Liver (tissue), 8 donors: ENCODE measurements at regions not wholly inside any gene's neighbourhood (a gene's known extent, or its start where the extent isn't known, plus 50 kb on each side); places are given as distances from the start of the nearest gene placed in this dataset.

Experiments used
- DNase-seq: peaks from one replicate; pipeline ENCODE4 v3.0.0-alpha.2; 2017; ENCODE audit warnings: low spot score
- H3K27ac ChIP-seq, 2 donors: one replicate each; pipeline ENCODE4 v1.7.0; 2013; ENCODE audit warnings: inconsistent platforms in 2 of 2, low read length in 2 of 2, control low read depth in 1 of 2, low read depth in 1 of 2, mild to moderate bottlenecking in 1 of 2
- H3K27me3 ChIP-seq, 4 donors: one replicate each; pipeline versions ENCODE4 v1.6.1 to v1.7.0; 2013; ENCODE audit warnings: low read length in 3 of 4, inconsistent platforms in 1 of 4, mild to moderate bottlenecking in 1 of 4, moderate library complexity in 1 of 4; ENCODE audit not compliant: control insufficient read depth in 4 of 4, insufficient read depth in 4 of 4
- H3K36me3 ChIP-seq, 4 donors: one replicate each; pipeline versions ENCODE4 v1.6.1 to v1.7.0; 2013; ENCODE audit warnings: low read length in 3 of 4, mild to moderate bottlenecking in 3 of 4, low read depth in 1 of 4, moderate library complexity in 1 of 4; ENCODE audit not compliant: control insufficient read depth in 4 of 4, insufficient read depth in 3 of 4
- H3K4me1 ChIP-seq, 4 donors: one replicate each; pipeline versions ENCODE4 v1.6.1 to v1.7.0; 2013; ENCODE audit warnings: low read length in 3 of 4, mild to moderate bottlenecking in 3 of 4, moderate library complexity in 1 of 4; ENCODE audit not compliant: control insufficient read depth in 4 of 4, insufficient read depth in 4 of 4
- H3K4me3 ChIP-seq, 3 donors: one replicate each; pipeline versions ENCODE4 v1.6.1 to v1.7.0; 2013; ENCODE audit warnings: low read length in 3 of 3, control low read depth in 1 of 3, low read depth in 1 of 3, mild to moderate bottlenecking in 1 of 3
- H3K9ac ChIP-seq, 2 donors: one replicate each; pipeline ENCODE4 v1.7.0; 2013; ENCODE audit warnings: low read length in 2 of 2, mild to moderate bottlenecking in 2 of 2, moderate library complexity in 2 of 2, control low read depth in 1 of 2, low read depth in 1 of 2
- H3K9me3 ChIP-seq, 4 donors: one replicate each; pipeline versions ENCODE4 v1.6.1 to v1.7.0; 2013; ENCODE audit warnings: low read length in 3 of 4; ENCODE audit not compliant: control insufficient read depth in 4 of 4
- ATF3 ChIP-seq: IDR thresholded peaks from 2 replicates; pipeline ENCODE4 v1.6.1; 2016; ENCODE audit warnings: antibody characterized with exemption
- CTCF ChIP-seq: fragments of 150-350 bp; IDR thresholded peaks from 2 replicates; pipeline ENCODE4 v1.5.1; 2017; ENCODE audit warnings: improper control_type of control experiment, low read depth, low read length; ENCODE audit not compliant: missing input control
- FOXA1 ChIP-seq: IDR thresholded peaks from 2 replicates; pipeline ENCODE4 v1.6.1; 2016; ENCODE audit warnings: antibody characterized with exemption
- FOXA2 ChIP-seq: IDR thresholded peaks from 2 replicates; pipeline ENCODE4 v1.6.1; 2016; ENCODE audit warnings: antibody characterized with exemption
- GABPA ChIP-seq, 2 donors: IDR thresholded peaks in 1 of 2; conservative IDR thresholded peaks in 1 of 2; 2 replicates each; pipeline ENCODE4 v1.6.1; 2016; ENCODE audit warnings: antibody characterized with exemption in 2 of 2, mild to moderate bottlenecking in 1 of 2, moderate library complexity in 1 of 2
- HNF4A ChIP-seq, 2 donors: conservative IDR thresholded peaks; 2 replicates each; pipeline ENCODE4 v1.6.1; 2016; ENCODE audit warnings: antibody characterized with exemption in 2 of 2, mild to moderate bottlenecking in 2 of 2
- HNF4G ChIP-seq: IDR thresholded peaks from 2 replicates; pipeline ENCODE4 v1.6.1; 2016; ENCODE audit warnings: antibody characterized with exemption
- JUND ChIP-seq, 2 donors: IDR thresholded peaks; 2 replicates each; pipeline ENCODE4 v1.6.1; 2016; ENCODE audit warnings: antibody characterized with exemption in 2 of 2
- MAX ChIP-seq: IDR thresholded peaks from 2 replicates; pipeline ENCODE4 v1.6.1; 2016; ENCODE audit warnings: antibody characterized with exemption
- NR2F2 ChIP-seq: IDR thresholded peaks from 2 replicates; pipeline ENCODE4 v1.6.1; 2016; ENCODE audit warnings: antibody characterized with exemption
- RAD21 ChIP-seq, 2 donors: IDR thresholded peaks; 2 replicates each; pipeline ENCODE4 v1.6.1; 2016; ENCODE audit warnings: antibody characterized with exemption in 2 of 2, mild to moderate bottlenecking in 2 of 2
- REST ChIP-seq: IDR thresholded peaks from 2 replicates; pipeline ENCODE4 v1.6.1; 2016; ENCODE audit warnings: antibody characterized with exemption, mild to moderate bottlenecking
- RXRA ChIP-seq, 2 donors: IDR thresholded peaks; 2 replicates each; pipeline ENCODE4 v1.6.1; 2017 to 2018; ENCODE audit warnings: antibody characterized with exemption in 2 of 2, mild to moderate bottlenecking in 1 of 2
- SP1 ChIP-seq: IDR thresholded peaks from 2 replicates; pipeline ENCODE4 v1.6.1; 2018; ENCODE audit warnings: antibody characterized with exemption, mild to moderate bottlenecking
- TAF1 ChIP-seq: conservative IDR thresholded peaks from 2 replicates; pipeline ENCODE4 v1.6.1; 2016; ENCODE audit warnings: antibody characterized with exemption, mild to moderate bottlenecking
- YY1 ChIP-seq: IDR thresholded peaks from 2 replicates; pipeline ENCODE4 v1.6.1; 2016; ENCODE audit warnings: antibody characterized with exemption, mild to moderate bottlenecking
- WGBS: extraction: QIAGEN DNeasy Blood & Tissue Kit; methylation state at CpG from one replicate; pipeline ENCODE4 v1.1.7; 2013; 5-methylcytosine and 5-hydroxymethylcytosine counted together
- donor health status: healthy.
- donor health status: healthy.
- donor health status: healthy.
- donor health status: healthy.
- donor health status: healthy.

GRCh38 chr10:121368347-121369025 lies 229.8 kb downstream of the FGFR2 start (continued):
- no peak for TF ChIP-seq CTCF
- no peak for TF ChIP-seq YY1
- TF ChIP-seq RXRA (IDR thresholded peaks at IDR 0.05) = no peak
- TF ChIP-seq GABPA (IDR thresholded peaks at IDR 0.05 in 1 of 2, conservative IDR thresholded peaks at IDR 0.05 in 1 of 2) = no peak

GRCh38 chr10:121369616-121370015 lies 228.6 kb downstream of the FGFR2 start:
- Histone ChIP-seq H3K36me3 (no peaks in the 10 kb centered on the region), H3K4me3 (no peak overlapping the region), H3K9me3 (no peaks in the 10 kb centered on the region), H3K27me3 (no peaks in the 10 kb centered on the region), H3K4me1 (no peaks in the 10 kb centered on the region), H3K27ac (no peak overlapping the region), H3K9ac (no peak overlapping the region)
- no peak for DNase-seq
- TF ChIP-seq RXRA (IDR thresholded peaks at IDR 0.05) (no peak), RAD21 (IDR thresholded peaks at IDR 0.05) (no peak), HNF4A (conservative IDR thresholded peaks at IDR 0.05) (no peak), MAX (no peak), SP1 (no peak), JUND (IDR thresholded peaks at IDR 0.05) (no peak), FOXA1 (no peak)
- WGBS = 70% methylated on average over 3 of the region's 3 CpGs

- Histone ChIP-seq H3K27me3 (no peaks in the 10 kb centered on the region), H3K36me3 (no peaks in the 10 kb centered on the region), H3K27ac (no peak overlapping the region), H3K9ac (no peak overlapping the region), H3K9me3 (no peaks in the 10 kb centered on the region), H3K4me1 (no peaks in the 10 kb centered on the region), H3K4me3 (no peak overlapping the region)
- no peak for DNase-seq
- no peak for TF ChIP-seq CTCF
- TF ChIP-seq RAD21 (IDR thresholded peaks at IDR 0.05) = no peak
- TF ChIP-seq FOXA2 = no peak
- no peak for TF ChIP-seq JUND (IDR thresholded peaks at IDR 0.05)
- TF ChIP-seq YY1 = no peak
- no peak for TF ChIP-seq HNF4A (conservative IDR thresholded peaks at IDR 0.05)
- no peak for TF ChIP-seq RXRA (IDR thresholded peaks at IDR 0.05)
- TF ChIP-seq ATF3 = no peak
- TF ChIP-seq GABPA (IDR thresholded peaks at IDR 0.05 in 1 of 2, conservative IDR thresholded peaks at IDR 0.05 in 1 of 2) = no peak
- TF ChIP-seq MAX = no peak
- no peak for TF ChIP-seq NR2F2
- no peak for TF ChIP-seq REST
- no peak for TF ChIP-seq HNF4G
- no peak for TF ChIP-seq TAF1
- no peak for TF ChIP-seq SP1
- 86% methylated on average over 3 of the region's 3 CpGs for WGBS
These were observed 226.4 kb downstream of the FGFR2 start for GRCh38 chr10:121371836-121372235.
